K562 (cell line): ENCODE measurements at regions not wholly inside any gene's neighbourhood (a gene's known extent, or its start where the extent isn't known, plus 50 kb on each side); places are given as distances from the start of the nearest gene placed in this dataset.

ENCODE experiments used
- KDM1A ChIP-seq, 2 experiments: fragments of 450-650 bp; IDR thresholded peaks; 2 replicates each; pipeline ENCODE4 v1.6.1; 2016; ENCODE audit warnings: mild to moderate bottlenecking in 2 of 2
- RBM22 ChIP-seq: fragments of 200-400 bp; formaldehyde crosslinking; IDR thresholded peaks from 2 replicates; pipeline ENCODE4 v1.6.1; 2018; ENCODE audit warnings: low read length, low read depth; ENCODE audit not compliant: poor library complexity, severe bottlenecking
- ZNF146 ChIP-seq: IDR thresholded peaks from one replicate; pipeline ENCODE4 v1.6.1; 2018; ENCODE audit warnings: missing compliant biosample characterization; ENCODE audit not compliant: unreplicated experiment
- TF ChIP-seq, protein P1 (sequence below): sonication (generic); formaldehyde crosslinking; IDR thresholded peaks from 2 replicates; pipeline ENCODE4 v1.8.1; 2022; ENCODE audit warnings: missing genetic modification reagents
- TF ChIP-seq, protein P2 (sequence below): fragments of 450-650 bp; IDR thresholded peaks from one replicate; pipeline ENCODE4 v1.6.1; 2018; ENCODE audit warnings: mild to moderate bottlenecking, moderate library complexity; ENCODE audit not compliant: partially characterized antibody
- TF ChIP-seq, protein P3 (sequence below): fragments of 250-450 bp; sonication (Bioruptor Pico); IDR thresholded peaks from 2 replicates; pipeline ENCODE4 v1.4.0; 2020

DNA sequence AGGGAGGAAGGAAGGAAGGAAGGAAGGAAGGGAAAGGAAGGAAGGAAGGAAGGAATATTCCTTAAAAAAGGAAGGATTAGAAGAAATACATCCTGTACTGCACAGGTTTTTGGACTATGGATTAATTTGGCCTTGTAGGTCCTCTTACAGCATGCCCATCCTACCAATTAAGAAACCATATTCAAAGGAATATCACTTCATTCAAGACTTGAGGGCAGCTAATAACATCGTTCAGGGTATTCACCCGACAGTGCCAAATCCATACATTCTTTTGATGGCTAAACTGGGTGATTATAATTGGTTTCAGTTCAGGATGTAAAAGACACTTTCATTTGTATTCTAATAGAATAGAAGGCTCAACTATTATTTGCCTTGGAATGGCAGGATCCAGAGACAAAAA lies 410.3 kb downstream of the PLOD2 start (continued):
- TF ChIP-seq, protein P1, sequence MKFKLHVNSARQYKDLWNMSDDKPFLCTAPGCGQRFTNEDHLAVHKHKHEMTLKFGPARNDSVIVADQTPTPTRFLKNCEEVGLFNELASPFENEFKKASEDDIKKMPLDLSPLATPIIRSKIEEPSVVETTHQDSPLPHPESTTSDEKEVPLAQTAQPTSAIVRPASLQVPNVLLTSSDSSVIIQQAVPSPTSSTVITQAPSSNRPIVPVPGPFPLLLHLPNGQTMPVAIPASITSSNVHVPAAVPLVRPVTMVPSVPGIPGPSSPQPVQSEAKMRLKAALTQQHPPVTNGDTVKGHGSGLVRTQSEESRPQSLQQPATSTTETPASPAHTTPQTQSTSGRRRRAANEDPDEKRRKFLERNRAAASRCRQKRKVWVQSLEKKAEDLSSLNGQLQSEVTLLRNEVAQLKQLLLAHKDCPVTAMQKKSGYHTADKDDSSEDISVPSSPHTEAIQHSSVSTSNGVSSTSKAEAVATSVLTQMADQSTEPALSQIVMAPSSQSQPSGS (CRISPR knock-in tag): no peak
- TF ChIP-seq, protein P2, sequence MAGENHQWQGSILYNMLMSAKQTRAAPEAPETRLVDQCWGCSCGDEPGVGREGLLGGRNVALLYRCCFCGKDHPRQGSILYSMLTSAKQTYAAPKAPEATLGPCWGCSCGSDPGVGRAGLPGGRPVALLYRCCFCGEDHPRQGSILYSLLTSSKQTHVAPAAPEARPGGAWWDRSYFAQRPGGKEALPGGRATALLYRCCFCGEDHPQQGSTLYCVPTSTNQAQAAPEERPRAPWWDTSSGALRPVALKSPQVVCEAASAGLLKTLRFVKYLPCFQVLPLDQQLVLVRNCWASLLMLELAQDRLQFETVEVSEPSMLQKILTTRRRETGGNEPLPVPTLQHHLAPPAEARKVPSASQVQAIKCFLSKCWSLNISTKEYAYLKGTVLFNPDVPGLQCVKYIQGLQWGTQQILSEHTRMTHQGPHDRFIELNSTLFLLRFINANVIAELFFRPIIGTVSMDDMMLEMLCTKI: no peak
- no peak for TF ChIP-seq KDM1A (IDR thresholded peaks at IDR 0.05)
- no peak for TF ChIP-seq RBM22
- no peak for TF ChIP-seq ZNF146 (CRISPR knock-in tag)
- TF ChIP-seq, protein P3, sequence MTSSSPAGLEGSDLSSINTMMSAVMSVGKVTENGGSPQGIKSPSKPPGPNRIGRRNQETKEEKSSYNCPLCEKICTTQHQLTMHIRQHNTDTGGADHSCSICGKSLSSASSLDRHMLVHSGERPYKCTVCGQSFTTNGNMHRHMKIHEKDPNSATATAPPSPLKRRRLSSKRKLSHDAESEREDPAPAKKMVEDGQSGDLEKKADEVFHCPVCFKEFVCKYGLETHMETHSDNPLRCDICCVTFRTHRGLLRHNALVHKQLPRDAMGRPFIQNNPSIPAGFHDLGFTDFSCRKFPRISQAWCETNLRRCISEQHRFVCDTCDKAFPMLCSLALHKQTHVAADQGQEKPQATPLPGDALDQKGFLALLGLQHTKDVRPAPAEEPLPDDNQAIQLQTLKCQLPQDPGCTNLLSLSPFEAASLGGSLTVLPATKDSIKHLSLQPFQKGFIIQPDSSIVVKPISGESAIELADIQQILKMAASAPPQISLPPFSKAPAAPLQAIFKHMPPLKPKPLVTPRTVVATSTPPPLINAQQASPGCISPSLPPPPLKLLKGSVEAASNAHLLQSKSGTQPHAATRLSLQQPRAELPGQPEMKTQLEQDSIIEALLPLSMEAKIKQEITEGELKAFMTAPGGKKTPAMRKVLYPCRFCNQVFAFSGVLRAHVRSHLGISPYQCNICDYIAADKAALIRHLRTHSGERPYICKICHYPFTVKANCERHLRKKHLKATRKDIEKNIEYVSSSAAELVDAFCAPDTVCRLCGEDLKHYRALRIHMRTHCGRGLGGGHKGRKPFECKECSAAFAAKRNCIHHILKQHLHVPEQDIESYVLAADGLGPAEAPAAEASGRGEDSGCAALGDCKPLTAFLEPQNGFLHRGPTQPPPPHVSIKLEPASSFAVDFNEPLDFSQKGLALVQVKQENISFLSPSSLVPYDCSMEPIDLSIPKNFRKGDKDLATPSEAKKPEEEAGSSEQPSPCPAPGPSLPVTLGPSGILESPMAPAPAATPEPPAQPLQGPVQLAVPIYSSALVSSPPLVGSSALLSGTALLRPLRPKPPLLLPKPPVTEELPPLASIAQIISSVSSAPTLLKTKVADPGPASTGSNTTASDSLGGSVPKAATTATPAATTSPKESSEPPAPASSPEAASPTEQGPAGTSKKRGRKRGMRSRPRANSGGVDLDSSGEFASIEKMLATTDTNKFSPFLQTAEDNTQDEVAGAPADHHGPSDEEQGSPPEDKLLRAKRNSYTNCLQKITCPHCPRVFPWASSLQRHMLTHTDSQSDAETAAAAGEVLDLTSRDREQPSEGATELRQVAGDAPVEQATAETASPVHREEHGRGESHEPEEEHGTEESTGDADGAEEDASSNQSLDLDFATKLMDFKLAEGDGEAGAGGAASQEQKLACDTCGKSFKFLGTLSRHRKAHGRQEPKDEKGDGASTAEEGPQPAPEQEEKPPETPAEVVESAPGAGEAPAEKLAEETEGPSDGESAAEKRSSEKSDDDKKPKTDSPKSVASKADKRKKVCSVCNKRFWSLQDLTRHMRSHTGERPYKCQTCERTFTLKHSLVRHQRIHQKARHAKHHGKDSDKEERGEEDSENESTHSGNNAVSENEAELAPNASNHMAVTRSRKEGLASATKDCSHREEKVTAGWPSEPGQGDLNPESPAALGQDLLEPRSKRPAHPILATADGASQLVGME (CRISPR knock-in tag): no peak
